Ramos (cell line): ENCODE measurements at regions not wholly inside any gene's neighbourhood (a gene's known extent, or its start where the extent isn't known, plus 50 kb on each side); places are given as distances from the start of the nearest gene placed in this dataset.

Source experiments
- in situ Hi-C: fragments of 300-500 bp; cut with MboI; formaldehyde crosslinking; loops from one replicate; pipeline ENCODE4 v1.14.3; 2022; ENCODE audit warnings: low sequenced_read_pairs; ENCODE audit not compliant: unreplicated experiment

DNA sequence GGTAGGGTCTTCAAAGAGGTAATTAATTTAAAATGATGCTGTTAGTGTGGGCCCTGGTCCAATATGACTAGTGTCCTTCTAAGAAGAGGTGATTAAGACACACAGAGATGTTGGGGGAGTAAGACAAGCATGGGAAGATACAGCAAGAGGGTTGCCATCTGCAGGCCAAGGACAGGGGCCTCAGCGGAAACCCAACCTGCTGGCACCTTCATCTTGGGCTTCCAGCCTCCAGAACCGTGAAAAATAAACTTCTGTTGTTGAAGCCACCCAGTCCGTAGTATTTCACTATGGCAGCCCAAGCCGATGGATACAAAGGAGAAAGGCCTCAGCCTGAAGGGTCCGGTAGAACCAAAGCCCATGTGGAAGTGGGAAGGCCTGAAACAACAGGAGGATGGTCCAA is 161.7 kb upstream of the UBE2E1 start:
- in situ Hi-C loops: no loop called here

DNA sequence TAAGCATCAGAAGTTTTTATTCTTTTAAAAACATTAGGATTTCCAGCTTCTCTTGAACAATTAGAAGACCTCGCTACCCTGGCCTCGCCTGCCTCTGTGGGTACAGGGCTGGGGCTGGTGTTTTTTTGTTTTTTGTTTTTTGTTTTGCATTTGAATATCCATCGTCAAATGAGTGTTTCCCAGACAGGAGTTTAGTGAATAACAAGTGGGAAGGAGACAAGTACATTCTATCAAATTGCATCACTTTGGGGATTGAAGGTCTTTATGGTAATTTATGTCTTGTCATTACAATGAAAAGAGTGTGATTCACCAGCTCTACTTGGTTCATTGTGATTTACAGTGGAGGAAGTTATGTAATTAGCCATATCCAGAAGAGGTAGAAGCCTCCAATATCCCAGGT is 161.1 kb upstream of the UBE2E1 start:
- in situ Hi-C loops: no loop called here

DNA sequence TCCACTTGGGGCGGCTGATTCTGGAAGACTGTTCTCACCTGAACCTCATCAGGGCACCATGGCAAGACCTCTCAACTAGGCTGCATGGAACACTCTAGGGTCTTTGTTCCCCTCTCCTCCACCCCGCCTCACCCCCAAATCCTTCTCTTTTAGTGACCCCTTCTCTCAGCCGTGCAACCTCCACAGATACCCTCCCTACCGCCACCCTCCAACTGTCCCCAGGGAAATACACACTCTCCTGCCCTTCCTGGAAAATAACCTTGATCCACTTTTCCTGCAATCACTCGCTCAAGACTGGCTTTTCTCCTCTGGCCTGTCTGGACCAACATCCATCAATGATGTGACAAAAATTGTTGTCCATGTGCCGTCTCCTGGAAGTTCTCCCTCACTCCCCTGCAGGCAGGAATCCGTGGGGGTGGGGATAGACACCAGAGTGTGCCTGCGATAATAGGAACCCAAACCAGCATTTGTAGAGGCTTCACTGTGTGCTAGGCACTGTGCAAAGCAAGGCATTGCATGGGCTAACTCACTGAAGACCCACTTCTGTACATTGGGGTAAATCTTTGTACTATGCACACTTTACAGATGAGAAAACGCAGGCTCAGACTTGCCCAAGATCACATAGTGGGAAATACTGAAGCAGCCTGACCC is 160.1 kb upstream of the UBE2E1 start:
- in situ Hi-C loops: no loop called here

- in situ Hi-C loops: no loop called here
Measured at GRCh38 chr3:23646184-23646920, 159.4 kb upstream of the UBE2E1 start.

GRCh38 chr3:23647706-23648258 is 158.0 kb upstream of the UBE2E1 start:
- in situ Hi-C loops: no loop called here

- in situ Hi-C loops: no loop called here
Measured at GRCh38 chr3:23648326-23648995, 157.3 kb upstream of the UBE2E1 start.

GRCh38 chr3:23648996-23649395 is 156.8 kb upstream of the UBE2E1 start:
- in situ Hi-C loops: no loop called here

GRCh38 chr3:23649448-23649847 is 156.3 kb upstream of the UBE2E1 start:
- in situ Hi-C loops: no loop called here

- in situ Hi-C loops: loop anchor here (10.0 kb wide), 1 partner anchor 266 kb away; no protein-coding TSS in a partner anchor
Measured at GRCh38 chr3:23650371-23651140, 155.2 kb upstream of the UBE2E1 start.

DNA sequence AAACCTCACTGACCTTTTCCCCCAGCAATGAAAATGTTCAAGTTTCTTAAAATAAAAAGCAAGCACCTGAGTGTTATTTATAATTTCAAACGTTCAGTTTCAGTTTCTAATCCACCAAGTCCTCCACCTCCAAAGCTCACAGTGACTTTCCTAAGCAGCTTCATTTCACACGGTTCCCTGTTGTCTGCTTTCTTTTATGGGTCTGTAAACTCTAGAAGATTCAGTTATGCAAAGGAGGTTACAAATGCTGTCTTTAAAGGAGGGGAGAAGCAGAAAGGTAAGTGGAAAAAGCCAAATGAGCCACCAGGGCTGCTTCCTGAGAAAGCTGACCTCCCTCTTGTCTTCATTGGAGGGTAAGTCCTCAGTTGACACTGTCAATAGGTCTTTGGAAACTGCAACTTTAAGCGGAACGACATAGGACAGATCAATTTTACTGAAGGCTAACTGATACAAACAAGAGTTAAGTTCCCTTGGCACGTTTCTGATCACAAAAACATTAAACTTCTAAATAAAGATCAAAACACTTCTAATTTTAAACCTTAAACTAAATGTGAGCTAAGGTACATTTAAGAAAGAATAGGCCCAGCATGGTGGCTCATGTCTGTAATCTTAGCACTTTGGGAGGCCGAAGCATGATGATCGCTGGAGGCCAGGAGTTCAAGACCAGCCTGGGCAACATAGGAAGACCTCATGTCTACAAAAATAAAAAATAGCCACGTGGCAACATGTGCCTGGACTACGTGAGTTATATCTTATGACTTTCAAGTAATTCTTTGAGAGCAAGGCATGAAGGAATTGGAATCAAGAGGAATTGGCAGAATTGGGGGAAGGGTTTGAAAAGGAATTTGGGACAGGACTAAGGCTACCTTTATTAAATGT is 151.9 kb upstream of the UBE2E1 start:
- in situ Hi-C loops: loop anchor here (10.0 kb wide), 1 partner anchor 269 kb away; no protein-coding TSS in a partner anchor

- in situ Hi-C loops: loop anchor here (10.0 kb wide), 1 partner anchor 270 kb away; no protein-coding TSS in a partner anchor
Measured at GRCh38 chr3:23654571-23654970, 151.2 kb upstream of the UBE2E1 start.

GRCh38 chr3:23655749-23656148 is 150.0 kb upstream of the UBE2E1 start:
- in situ Hi-C loops: loop anchor here (10.0 kb wide), 1 partner anchor 271 kb away; no protein-coding TSS in a partner anchor

DNA sequence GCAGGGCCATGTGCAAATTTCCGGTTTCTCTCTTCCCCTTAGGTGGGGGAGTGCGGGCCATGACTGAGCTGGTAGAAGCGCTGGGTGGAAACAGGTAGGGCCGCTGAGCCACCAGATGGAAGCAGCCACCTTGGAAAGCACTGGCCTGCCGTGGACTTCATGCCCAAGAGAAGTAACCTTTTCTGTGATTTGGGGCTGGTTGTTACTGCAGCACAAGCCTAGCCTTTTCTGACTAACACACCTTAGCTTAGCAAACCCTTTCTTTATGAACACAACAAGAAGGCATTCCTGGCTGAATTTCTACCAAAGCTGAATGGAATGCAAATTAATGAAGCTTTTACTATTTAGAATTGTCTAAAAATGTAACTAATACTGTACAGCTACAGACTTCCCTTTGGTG is 149.6 kb upstream of the UBE2E1 start:
- in situ Hi-C loops: loop anchor here (10.0 kb wide), 1 partner anchor 271 kb away; no protein-coding TSS in a partner anchor

- in situ Hi-C loops: loop anchor here (10.0 kb wide), 1 partner anchor 272 kb away; no protein-coding TSS in a partner anchor
Measured at GRCh38 chr3:23656821-23657220, 148.9 kb upstream of the UBE2E1 start.

DNA sequence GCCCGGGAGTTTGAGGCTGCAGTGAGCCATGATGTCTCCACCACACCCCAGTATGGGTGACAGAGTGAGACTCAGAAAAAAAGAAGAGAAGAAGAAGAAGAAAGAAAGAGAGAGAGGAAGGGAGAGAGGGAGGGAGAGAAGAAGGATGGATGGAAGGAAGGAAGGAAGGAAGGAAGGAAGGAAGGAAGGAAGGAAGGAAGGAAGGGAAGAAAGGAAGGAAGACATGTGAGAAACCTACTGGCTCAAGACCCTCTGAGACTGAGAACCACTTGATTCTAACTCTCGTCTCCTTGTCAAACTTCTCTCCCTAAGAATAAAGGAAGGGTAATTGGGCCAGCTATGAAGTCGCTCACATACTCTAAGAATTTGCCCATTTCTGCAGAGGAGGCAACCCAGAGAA is 148.1 kb upstream of the UBE2E1 start:
- in situ Hi-C loops: loop anchor here (10.0 kb wide), 1 partner anchor 273 kb away; no protein-coding TSS in a partner anchor

DNA sequence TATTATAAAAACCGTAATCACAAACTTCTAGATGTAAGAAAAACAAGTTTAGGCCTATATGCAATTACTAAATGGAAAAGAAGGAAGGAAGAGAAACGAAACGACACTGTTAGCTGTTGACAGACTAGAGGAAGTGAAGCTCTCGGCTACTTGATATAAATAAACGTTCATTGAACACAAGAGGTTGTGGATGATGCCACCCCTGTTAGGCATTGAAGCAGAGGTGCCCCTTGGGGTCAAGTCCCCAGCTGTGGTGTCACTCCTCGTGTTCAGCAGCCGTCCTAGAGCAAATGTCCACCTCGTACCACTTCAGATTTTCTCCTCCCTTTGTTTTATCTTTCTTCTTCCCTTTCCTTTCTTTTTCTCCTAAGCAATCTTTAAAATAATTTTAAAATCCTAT is 146.5 kb upstream of the UBE2E1 start:
- in situ Hi-C loops: loop anchor here (10.0 kb wide), 1 partner anchor 274 kb away; no protein-coding TSS in a partner anchor

- in situ Hi-C loops: loop anchor here (10.0 kb wide), 1 partner anchor 275 kb away; no protein-coding TSS in a partner anchor
Measured at GRCh38 chr3:23659840-23660430, 145.8 kb upstream of the UBE2E1 start.

- in situ Hi-C loops: no loop called here
Measured at GRCh38 chr3:23662079-23662617, 143.6 kb upstream of the UBE2E1 start.
